Peyer's patch (tissue), 4 donors: ENCODE measurements at regions not wholly inside any gene's neighbourhood (a gene's known extent, or its start where the extent isn't known, plus 50 kb on each side); places are given as distances from the start of the nearest gene placed in this dataset.

Experiments used
- DNase-seq, 3 donors: peaks; one replicate each; pipeline ENCODE4 v3.0.0-alpha.2; 2017 to 2019
- H3K27ac ChIP-seq, 4 donors: fragments of 200-600 bp; sonication (generic); one replicate each; pipeline ENCODE4 v1.5.1; 2016 to 2019
- H3K27me3 ChIP-seq, 2 donors: fragments of 200-600 bp; sonication (generic); one replicate each; pipeline ENCODE4 v1.5.1; 2019
- H3K36me3 ChIP-seq, 3 donors: fragments of 200-600 bp; sonication (generic); one replicate each; pipeline ENCODE4 v1.5.1; 2016 to 2019
- H3K4me1 ChIP-seq, 4 donors: fragments of 200-600 bp; sonication (generic); one replicate each; pipeline ENCODE4 v1.5.1; 2016 to 2019
- H3K4me3 ChIP-seq, 4 donors: fragments of 200-600 bp; sonication (generic); 1 replicate in 3 of 4; 2 replicates in 1 of 4; pipeline ENCODE4 v1.5.1; 2016 to 2019; ENCODE audit warnings: mild to moderate bottlenecking in 1 of 4
- H3K9me3 ChIP-seq, 4 donors: fragments of 200-600 bp; sonication (generic); one replicate each; pipeline ENCODE4 v1.5.1; 2016 to 2019; ENCODE audit warnings: mild to moderate bottlenecking in 1 of 4
- CTCF ChIP-seq, 6 experiments: fragments of 450-650 bp in 4 of 6; fragments of 200-600 bp in 2 of 6; sonication (generic) in 1 of 6; IDR thresholded peaks; one replicate each; pipeline ENCODE4 v1.5.1; 2017 to 2019; ENCODE audit warnings: antibody characterized with exemption in 6 of 6, mild to moderate bottlenecking in 3 of 6, moderate library complexity in 1 of 6
- POLR2A ChIP-seq, 2 donors: fragments of 450-650 bp; IDR thresholded peaks; one replicate each; pipeline ENCODE4 v1.5.1; 2017; ENCODE audit warnings: antibody characterized with exemption in 2 of 2, mild to moderate bottlenecking in 2 of 2, moderate library complexity in 2 of 2

- H3K9me3 ChIP-seq = no peaks in the 10 kb centered on the region
- no peaks in the 10 kb centered on the region for H3K27me3 ChIP-seq
- no peaks in the 10 kb centered on the region for H3K4me1 ChIP-seq
- no peak for DNase-seq
- no peak overlapping the region for H3K4me3 ChIP-seq
- TF ChIP-seq CTCF (IDR thresholded peaks at IDR 0.05) (no peak), POLR2A (IDR thresholded peaks at IDR 0.05) (no peak)
- H3K36me3 ChIP-seq = no peaks in the 10 kb centered on the region
- no peak overlapping the region for H3K27ac ChIP-seq
These were observed 144.3 kb downstream of the DMRTA2 start for GRCh38 chr1:50278961-50279360.

GRCh38 chr1:50278410-50278809 is 144.8 kb downstream of the DMRTA2 start:
- H3K27me3 ChIP-seq = no peaks in the 10 kb centered on the region
- no peak overlapping the region for H3K27ac ChIP-seq
- H3K9me3 ChIP-seq = no peaks in the 10 kb centered on the region
- H3K4me1 ChIP-seq = no peaks in the 10 kb centered on the region
- H3K36me3 ChIP-seq = no peaks in the 10 kb centered on the region
- no peak for TF ChIP-seq POLR2A (IDR thresholded peaks at IDR 0.05)
- no peak for TF ChIP-seq CTCF (IDR thresholded peaks at IDR 0.05)
- no peak overlapping the region for H3K4me3 ChIP-seq
- no peak for DNase-seq

GRCh38 chr1:50275566-50275965 is 147.7 kb downstream of the DMRTA2 start:
- no peaks in the 10 kb centered on the region for H3K27me3 ChIP-seq
- no peaks in the 10 kb centered on the region for H3K9me3 ChIP-seq
- H3K27ac ChIP-seq = no peak overlapping the region
- no peaks in the 10 kb centered on the region for H3K36me3 ChIP-seq
- no peak for TF ChIP-seq POLR2A (IDR thresholded peaks at IDR 0.05)
- no peak for TF ChIP-seq CTCF (IDR thresholded peaks at IDR 0.05)
- DNase-seq = no peak
- H3K4me1 ChIP-seq = no peaks in the 10 kb centered on the region
- H3K4me3 ChIP-seq = no peak overlapping the region

- Histone ChIP-seq H3K27ac (no peak overlapping the region), H3K4me3 (no peak overlapping the region), H3K27me3 (no peaks in the 10 kb centered on the region), H3K36me3 (no peaks in the 10 kb centered on the region), H3K4me1 (no peaks in the 10 kb centered on the region), H3K9me3 (no peaks in the 10 kb centered on the region)
- DNase-seq = no peak
- no peak for TF ChIP-seq POLR2A (IDR thresholded peaks at IDR 0.05)
- TF ChIP-seq CTCF (IDR thresholded peaks at IDR 0.05) = no peak
These were observed 150.3 kb downstream of the DMRTA2 start for GRCh38 chr1:50272912-50273311.

- no peaks in the 10 kb centered on the region for H3K9me3 ChIP-seq
- no peaks in the 10 kb centered on the region for H3K27me3 ChIP-seq
- no peak overlapping the region for H3K4me3 ChIP-seq
- no peaks in the 10 kb centered on the region for H3K36me3 ChIP-seq
- peak in 4 of 6 experiments; percentile 37 to 47 (median 44) for TF ChIP-seq CTCF (IDR thresholded peaks at IDR 0.05)
- no peak for TF ChIP-seq POLR2A (IDR thresholded peaks at IDR 0.05)
- no peak overlapping the region for H3K27ac ChIP-seq
- H3K4me1 ChIP-seq = no peaks in the 10 kb centered on the region
- DNase-seq = peak in 1 of 3 donors; percentile 60
These were observed 151.2 kb downstream of the DMRTA2 start for GRCh38 chr1:50271968-50272578.

GRCh38 chr1:50271337-50271736 is 151.9 kb downstream of the DMRTA2 start:
- Histone ChIP-seq H3K27ac (no peak overlapping the region), H3K36me3 (no peaks in the 10 kb centered on the region), H3K4me3 (no peak overlapping the region), H3K9me3 (no peaks in the 10 kb centered on the region), H3K4me1 (no peaks in the 10 kb centered on the region), H3K27me3 (no peaks in the 10 kb centered on the region)
- TF ChIP-seq CTCF (IDR thresholded peaks at IDR 0.05) (no peak), POLR2A (IDR thresholded peaks at IDR 0.05) (no peak)
- no peak for DNase-seq
